Hindlimb muscle (tissue), 1 donor: ENCODE measurements at regions not wholly inside any gene's neighbourhood (a gene's known extent, or its start where the extent isn't known, plus 50 kb on each side); places are given as distances from the start of the nearest gene placed in this dataset.
A peak's percentile ranks its signal among the peaks of the same experiment; 100 is the strongest.

Source experiments
- DNase-seq: peaks from one replicate; pipeline ENCODE4 v3.0.0-alpha.2; 2013

DNA sequence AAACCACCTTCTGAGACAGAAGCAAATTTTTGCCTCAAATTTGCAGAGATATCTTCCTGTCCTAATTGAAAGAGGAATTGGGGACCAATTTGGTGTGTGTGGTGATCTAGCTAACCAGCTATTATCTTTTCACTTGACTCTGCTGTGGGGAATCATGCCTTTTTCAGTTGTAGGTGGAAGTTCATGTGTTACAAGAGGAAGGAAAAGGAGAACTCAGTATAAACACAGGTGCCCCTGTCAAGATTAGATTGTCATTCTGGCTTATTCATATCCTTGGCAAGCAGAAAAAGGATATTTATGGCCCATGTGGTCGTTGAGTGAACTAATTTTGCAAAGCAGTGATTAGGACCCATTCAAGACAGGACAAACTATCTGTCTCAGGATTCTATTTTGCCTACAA, 336.8 kb upstream of the SLC30A5 start:
- no peak for DNase-seq

DNA sequence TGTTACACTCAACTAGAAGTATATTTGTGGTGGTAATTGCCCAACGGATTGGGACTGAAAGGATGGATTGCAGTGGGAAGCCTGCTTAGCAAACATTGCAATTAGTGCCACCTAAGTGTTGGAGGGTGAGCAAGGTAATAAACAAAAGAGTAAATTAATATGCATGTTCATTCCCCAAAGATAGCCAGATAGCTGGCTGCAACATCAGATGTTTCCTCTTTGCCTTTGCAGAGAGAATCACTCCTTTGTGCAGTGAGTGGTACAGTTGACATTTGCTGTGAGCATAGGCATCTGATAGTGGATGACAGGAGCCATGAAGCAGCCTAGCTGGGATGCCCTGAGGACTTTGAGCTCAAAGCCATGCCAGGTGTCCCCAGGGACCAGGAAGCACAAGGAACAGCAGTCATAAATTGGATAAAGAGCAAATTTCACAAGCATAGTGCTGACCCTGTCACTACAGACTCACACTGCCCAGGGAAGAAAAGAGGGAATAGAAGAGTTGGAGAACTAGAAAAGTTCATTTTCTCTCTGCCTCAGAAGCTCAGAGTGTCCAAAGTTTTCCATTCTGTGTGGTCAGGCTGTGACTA, 336.1 kb upstream of the SLC30A5 start:
- no peak for DNase-seq

DNA sequence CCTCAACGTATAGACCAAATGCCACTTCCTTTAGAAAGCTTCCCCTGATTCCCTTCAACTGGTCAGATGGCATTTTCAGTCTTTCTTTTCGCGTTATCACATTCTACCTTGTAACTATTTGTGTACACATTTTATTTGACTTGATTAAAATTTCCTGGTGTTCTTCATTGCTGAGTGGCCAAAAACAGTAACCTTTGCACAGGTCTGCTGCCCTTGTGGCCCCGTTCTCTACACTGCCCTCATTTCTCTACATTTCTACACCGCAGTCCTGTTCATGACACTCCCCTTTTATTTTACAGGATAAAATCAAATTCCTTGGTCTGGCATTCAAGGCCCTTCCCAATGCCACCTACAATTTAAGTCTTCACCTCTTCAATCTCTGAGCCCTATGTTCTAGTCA, 334.2 kb upstream of the SLC30A5 start:
- no peak for DNase-seq

DNA sequence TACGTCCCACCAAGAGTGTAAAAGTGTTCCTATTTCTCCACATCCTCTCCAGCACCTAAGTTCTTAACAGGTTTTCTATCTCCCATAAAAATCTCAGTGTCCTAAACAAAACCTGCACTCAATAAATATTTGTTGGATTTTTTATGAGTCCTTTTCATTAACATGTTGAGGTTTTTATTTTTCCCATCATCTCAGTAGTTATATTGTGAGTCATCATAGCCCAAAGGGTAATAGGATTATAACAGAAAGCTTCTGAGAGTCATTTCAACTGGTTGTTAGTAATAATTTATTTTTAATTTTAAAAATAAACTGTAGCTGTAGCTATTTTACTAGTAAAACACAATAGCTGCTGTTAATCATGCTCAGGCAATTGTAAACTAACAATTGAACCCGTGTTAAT, 331.6 kb upstream of the SLC30A5 start:
- no peak for DNase-seq

DNA sequence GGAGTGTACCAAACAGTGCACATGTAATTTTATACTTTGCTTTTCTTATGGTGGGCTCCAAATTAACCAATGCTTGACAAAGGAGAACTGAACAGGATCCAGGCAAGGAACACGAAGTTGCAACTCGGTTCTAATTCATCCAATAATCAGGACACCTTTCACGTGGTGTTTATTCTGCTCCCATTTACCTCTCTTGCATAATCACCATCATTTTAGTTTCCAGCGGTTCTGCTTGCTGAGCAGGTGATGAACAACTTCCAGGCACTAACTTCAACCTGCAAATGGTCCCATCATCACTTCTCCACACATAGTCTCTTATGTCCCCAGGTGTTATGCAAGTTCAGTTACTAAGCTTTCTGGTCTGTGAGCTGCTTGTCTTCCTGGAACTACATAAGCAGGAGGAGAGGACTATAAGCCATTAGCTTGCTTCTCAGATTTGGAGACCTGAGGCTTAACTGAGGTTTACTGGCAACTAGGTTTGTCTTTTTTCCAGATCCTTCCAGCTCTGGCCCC, 326.8 kb upstream of the SLC30A5 start:
- no peak for DNase-seq

DNA sequence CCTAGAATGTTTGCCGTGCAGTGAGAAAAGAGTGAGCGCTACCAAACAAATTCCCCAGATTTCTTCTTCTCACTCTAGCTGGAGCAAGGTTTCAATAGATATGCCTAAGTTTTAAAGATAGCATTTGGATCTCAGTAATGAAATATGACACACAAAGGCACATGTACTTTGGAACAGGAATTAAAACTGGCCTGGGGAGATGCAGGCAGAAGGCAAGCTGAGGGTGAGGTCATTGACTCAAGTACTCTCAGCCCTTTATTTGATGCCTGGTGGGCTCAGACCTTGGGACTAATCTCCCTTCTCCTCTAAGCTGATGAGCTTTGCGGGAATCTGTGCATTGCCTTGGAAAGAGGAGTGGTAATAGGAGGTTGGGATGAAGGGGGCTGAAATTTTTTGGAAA, 323.3 kb upstream of the SLC30A5 start:
- no peak for DNase-seq

DNA sequence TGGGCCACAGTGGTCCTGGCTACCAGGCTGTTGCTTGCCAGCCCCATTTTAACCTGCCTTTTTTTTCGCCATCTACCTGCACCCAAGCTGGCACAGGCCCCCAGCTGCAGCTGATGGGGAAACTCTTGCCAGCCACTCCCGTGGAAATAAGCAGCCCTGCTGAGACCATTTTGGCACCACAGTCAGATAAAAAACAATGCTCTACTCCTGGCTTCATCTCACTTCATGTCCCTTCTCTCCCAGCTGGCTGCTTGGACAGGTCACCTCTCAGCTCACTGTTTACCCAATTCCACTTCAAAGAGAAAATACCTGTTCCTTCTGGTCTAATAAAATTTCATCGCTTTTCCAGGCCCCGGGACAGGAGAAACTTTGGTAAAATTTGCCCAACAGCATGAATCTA, 322.6 kb upstream of the SLC30A5 start:
- no peak for DNase-seq

DNA sequence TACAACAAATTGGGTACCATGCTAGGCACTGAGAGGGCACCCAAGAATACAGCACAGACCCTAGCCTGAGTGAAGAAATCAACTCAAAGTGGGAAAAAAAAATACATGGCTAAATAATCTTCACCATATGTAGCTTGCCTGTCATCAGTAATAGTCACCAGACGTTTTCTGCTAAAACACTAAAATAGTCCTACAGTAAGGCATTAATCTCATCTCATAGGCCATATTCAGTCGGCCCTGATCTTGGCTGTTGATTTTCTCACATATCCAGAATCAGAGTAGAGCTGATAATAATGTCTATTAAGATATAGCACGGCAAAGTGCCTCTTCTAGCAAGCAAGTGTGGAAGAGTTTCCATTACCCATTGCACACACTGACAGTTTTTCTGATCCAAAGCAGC, 322.1 kb upstream of the SLC30A5 start:
- no peak for DNase-seq

DNA sequence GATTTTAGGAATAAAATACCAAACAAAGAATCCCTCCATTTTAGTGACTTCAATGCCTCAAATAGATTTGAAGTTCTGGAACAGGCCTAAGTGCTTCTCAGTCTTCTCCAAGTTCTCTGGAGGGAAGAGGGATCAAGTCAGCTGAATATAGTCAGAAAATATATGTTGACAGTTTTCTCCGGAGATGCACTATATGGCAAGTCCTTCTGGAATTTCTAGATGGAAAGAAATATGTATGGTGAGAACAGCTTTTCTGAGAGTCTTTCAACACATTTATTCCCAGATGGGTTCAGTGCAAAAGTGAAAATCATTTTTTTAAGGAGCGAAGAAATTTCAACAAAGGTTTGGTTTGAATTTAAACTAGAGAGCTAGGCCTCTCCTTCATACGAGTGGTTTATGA, 317.4 kb upstream of the SLC30A5 start:
- no peak for DNase-seq

DNA sequence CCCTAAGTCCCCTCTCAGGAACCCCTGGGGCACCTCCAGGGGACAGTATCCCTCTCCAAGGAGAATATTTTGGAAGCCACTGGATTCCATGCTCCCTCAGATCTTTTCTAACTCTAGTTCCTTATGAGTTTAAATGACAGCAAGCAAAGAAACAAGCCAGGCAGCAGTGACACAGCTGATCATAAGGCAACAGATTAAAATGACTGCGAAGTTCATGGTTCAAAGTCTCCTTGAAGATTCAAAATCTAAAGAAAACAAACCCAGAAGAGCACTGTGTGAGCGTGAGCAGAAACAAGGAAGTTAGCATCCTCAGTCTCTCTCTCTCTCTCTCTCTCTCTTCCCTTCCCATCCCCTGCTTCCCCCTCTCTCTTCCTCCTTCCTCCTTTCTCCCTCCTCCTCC, 316.7 kb upstream of the SLC30A5 start:
- DNase-seq, result no peak

DNA sequence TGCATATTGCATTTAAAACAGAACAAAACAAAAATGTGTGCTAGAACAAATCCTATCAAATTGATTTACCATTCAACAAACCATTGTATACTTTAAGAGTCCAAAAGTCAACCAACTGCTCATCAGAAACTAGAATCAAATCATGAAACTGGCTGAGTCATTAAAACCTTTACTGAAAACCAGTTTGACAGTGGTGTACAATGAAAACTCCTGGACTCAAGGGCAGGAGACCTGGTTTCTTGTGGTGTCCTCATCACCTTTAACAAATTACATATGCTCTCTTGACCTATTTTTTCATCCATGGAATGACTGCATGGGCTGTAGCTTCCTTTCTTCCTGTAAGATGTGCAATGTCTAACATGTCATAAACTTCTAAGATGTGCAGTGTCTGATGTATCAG, 315.3 kb upstream of the SLC30A5 start:
- no peak for DNase-seq

DNA sequence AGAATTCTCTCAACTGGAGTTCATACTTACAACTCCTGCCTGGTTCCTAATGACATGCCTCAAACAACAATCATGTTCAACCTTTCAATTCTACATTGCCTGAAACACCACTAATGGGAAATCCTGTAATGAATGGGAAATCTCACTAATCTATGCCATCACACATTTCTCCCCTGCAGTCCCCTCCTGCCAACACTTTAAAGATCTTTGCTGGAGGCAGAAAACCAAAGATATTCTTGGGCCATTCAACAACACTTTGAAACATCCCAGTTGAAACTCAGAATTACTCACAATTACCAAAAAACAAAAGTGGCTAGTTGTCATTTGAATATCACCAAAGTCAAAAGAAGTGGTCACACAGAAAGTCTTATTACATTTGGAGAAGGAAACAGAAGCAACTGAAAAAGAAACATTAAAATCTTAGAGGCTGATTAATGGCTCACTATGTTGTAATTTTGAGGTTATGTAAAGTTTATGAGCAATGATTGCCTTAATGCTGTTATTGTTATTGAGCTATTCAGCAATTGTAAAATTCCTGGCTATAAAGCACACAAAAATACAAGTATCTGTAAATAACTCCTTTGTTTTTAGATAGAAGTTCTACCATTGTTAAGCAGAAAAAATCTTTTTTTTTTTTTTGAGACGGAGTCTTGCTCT, 313.4 kb upstream of the SLC30A5 start:
- no peak for DNase-seq

DNA sequence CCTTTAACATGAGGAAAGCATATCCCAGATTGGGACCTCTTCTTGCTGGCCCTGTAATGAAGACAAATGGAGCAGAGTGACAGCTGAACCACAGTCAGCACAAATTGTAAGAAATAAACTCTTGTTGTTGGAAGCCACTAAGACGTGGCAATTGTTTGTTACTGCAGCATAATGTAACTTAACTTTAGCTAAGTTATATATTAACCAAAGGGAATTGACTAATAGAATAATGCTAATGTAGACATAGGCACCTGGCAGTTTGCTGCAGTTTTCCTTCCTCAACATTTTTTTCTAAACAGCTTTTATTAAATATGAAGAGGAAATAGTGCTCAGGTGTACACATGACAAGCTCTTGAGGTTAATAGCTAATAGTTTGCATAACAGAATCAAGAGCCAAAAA, 300.7 kb upstream of the SLC30A5 start:
- DNase-seq, result no peak

DNA sequence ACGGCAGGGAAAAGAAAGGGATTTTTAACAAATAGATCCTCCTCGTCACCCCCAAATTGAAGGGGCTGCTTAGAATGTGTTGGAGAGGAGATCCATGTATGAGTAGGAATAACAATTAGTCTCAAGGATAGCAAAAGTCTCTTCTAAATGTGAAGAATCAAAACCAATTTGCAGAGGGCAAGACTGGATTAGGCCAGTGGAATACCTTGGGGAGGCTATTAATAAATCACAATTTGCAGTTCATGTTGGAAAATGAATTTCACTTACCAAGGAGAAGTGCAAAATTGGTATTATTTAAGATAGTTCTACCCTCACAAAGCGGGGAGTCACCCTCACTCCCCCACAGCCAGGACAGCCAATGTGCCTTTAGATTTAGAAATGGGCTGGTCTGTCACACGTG, 299.8 kb upstream of the SLC30A5 start:
- no peak for DNase-seq

DNA sequence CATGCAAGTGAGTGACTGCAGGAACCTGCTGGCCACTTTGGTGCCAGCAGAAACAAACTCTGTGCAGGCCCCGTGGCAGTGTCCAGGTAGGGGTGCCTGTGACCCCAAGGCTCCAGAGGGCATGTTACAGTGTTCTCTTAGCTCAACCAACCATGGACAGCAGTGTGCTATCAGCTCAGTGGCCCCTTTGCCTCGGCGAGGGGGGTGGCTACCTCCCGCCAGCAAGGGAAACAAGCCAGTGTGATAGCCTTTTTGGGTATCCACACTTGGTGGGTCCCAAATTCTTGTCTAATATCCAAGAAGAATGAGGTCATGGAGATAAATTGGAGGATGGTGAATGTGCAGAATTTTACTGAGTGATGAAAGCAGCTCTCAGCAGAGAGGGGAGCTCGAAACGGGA, 298.6 kb upstream of the SLC30A5 start:
- no peak for DNase-seq

DNA sequence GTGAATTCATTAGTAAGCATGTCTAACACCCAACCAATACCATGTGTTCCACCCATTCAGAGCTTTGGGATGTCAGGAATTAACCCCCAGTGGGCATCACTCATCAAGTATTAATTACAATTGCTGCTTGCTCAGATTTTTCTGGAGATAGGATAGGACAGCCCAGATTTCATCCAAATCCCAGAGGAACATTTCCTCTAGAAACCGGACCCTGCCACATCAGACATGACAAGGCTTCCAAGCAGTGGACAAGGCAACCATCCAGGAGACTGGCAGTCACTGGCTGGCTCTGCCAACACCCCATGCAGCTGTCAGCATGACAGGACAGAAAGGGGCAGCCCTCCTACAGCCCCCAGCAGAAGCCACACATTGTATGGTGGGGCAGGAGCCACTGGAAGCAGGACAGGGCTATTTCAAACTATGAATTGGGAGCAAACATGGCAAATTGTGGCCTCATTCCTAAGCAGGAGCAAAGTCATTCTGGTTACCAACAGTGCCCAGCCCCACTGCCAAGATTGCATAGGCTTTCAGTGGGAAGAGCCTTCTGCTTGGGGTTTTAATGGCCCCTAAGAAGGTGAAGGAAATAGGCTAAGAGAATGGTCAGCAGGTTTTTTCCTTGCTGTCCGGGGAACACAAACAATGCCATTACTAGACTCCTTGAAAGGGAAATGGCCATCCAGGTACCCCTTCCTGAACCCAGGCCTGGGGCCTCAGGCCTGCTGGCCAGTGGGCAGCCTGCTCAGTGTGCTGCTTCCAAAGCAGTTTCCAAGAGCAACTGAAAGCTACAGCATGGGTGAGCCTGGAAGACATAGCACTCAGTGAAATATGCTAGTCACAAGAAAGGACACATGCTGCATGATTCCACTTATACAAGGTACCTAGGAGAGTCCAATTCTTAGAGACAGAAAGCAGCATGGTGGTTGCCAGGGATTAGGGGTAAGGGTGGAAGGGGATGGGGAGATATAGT, 294.7 kb upstream of the SLC30A5 start:
- DNase-seq, result no peak

DNA sequence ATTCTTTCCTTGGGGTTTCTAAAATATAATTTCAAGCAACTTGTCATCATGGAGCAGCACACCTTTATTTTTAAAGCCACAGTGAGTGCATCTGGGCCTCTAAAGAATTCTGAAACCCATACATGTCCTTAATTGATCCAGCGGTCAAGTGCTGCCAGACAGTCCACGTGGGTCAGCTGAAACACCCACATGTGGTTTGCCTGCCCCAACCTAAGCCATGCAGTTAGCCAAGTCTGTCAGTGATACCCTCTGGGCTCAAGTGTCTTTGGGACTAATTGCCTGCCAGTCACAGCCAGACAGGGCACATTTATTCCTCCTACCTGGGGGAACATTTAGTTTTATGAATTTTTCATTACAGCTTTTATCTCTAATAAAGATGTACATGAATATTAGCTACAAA, 291.4 kb upstream of the SLC30A5 start:
- no peak for DNase-seq

DNA sequence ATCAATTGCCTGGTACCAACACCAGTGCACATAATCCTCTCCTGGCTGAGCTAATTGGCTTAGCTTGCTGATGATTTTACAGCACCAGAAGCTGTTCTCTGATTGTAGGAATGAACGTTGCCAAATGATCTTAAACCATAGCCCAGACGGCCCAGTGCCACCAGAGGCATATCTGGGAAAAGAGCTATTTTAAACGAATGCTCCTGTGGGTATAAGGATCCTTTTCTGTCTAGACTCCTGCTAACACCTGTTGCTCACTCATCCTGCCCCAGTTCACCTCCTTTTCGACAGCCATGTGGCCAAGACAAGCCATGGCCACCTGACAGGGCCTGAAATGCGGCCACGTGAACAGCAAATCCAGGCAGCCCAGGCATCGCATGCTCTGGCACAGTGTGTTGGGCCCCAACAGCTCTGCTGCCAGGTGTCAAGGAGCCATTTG, 289.9 kb upstream of the SLC30A5 start:
- DNase-seq, result no peak

DNA sequence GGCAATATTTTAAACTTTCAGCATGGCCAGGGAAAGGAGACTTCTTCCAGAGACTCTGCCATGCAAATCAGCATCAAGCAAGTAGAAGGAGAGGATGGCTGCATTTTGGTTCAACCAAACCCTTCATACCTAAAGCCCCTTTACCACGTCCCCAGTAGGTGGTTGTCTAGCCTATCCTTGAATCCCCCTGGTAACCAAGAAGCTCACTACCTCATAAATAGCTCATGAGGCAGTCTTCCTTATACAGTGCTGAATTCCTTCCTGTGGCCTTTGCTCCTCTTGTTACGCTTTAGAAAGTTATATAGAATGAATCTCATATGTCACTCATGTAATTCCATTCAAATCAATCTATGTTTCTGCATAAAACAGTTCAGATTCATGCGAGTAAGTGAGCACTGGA, 289.5 kb upstream of the SLC30A5 start:
- no peak for DNase-seq

DNA sequence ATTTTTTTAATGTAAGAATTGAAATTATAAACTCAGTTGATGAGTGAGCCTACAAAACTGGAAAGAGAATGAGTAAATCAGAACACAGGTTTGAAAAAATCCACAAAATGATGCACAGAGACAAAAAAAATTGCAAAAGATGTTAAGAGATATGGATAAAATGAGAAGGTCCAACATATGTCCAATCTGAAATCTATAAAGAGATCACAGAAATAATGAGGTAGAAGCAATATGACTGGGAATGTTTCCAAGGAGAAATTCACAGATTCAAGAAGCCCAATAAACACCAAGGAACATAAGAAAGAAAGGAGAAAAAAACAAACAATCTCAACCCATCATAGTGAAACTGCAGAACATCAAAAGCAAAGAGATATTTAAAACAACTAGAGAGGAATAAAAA, 288.4 kb upstream of the SLC30A5 start:
- no peak for DNase-seq

DNA sequence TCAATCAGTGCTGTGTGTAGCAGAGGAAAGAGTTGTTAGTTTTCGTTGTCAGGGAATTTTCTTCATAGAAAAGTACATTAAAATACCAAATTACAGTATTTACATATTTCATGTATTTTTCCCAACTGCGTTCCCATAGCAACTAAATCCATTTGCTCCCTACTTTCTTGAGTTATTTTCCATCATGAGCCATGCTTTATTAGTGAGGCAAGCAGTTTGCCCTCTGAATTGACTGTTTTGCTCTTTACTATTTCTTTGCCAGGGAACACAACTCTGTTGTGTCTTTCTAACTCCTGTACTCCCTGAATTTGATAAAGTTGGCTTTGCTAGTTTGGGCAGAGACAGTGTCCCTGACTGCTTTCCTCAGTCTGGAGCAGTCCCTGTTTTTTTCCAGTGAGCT, 276.2 kb upstream of the SLC30A5 start:
- peak; percentile 18 for DNase-seq

DNA sequence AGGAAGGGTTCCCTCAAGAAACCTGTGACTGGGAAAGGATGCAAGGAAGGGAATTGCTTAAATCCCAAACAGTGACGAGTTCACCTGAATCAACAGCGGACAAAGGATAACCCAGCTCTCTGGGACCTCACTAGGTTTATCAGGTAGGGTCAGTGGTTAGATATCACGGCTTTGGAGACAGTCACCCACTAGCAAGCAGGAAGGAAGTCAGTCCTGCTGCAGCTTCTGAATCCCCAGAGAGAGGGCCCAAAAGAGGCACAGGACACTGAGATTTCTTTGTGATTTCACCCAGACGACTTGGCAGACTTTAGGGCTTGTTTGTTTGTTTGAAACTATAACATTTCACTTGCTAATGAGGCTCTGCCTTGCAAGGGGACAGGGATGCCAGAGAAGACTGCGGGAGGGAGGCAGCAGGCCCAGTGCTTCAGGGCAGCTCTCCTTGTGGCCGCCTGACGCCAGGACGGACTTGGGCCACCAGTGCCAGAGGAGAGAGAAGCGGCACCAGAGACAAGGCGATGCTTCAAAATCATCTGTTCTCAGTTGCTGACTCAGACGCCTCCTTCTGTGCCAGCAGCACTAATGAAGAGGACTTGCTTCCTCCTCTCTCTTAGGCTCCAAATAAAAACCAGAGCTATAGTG, 275.6 kb upstream of the SLC30A5 start:
- no peak for DNase-seq

DNA sequence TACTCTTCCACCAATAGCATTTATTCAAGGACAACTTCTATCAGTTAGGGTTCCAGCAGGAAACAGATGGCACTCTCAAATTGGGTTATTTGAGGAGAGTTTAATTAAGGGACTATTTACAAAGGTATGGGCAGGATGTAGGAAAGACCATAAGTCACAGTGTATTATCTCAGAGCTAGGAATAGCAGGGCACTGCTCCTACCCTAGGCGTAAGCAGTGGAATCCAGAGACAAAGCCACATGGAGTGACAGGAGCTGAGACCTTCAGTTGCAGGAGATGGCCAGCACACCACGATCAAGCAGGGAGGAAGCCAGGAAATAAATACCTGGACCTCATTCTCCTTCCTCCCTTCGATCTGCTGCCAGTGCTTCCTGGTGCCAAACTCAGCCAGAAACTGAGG, 274.9 kb upstream of the SLC30A5 start:
- no peak for DNase-seq
